Keratinocyte (primary cell): ENCODE measurements at regions not wholly inside any gene's neighbourhood (a gene's known extent, or its start where the extent isn't known, plus 50 kb on each side); places are given as distances from the start of the nearest gene placed in this dataset.

ENCODE experiments used
- CTCF ChIP-seq, 3 experiments: IDR thresholded peaks in 1 of 3; conservative IDR thresholded peaks in 1 of 3; optimal IDR thresholded peaks in 1 of 3; 2 replicates in 2 of 3; 3 replicates in 1 of 3; pipeline versions ENCODE3 to v1.5.1; 2011; ENCODE audit warnings: low read length in 3 of 3, mild to moderate bottlenecking in 3 of 3, moderate library complexity in 2 of 3, control low read depth in 1 of 3, inconsistent platforms in 1 of 3; ENCODE audit not compliant: insufficient read depth in 2 of 3; ENCODE audit errors: extremely low read depth in 1 of 3
- EZH2 ChIP-seq: IDR thresholded peaks from one replicate; pipeline ENCODE4 v1.6.1; 2012; ENCODE audit warnings: inconsistent platforms, mild to moderate bottlenecking, low read length, moderate library complexity

- TF ChIP-seq CTCF (optimal IDR thresholded peaks at IDR 0.05 in 1 of 3, IDR thresholded peaks at IDR 0.05 in 1 of 3, conservative IDR thresholded peaks at IDR 0.05 in 1 of 3; ENCODE audit: extremely low read depth in 1 of 3, insufficient read depth in 2 of 3, low read length in 3 of 3), result no peak
- TF ChIP-seq EZH2, result no peak
Measured at GRCh38 chr2:63765117-63765516, 76.6 kb upstream of the UGP2 start.
